Type B pancreatic cell (in vitro differentiated cells): ENCODE measurements at regions not wholly inside any gene's neighbourhood (a gene's known extent, or its start where the extent isn't known, plus 50 kb on each side); places are given as distances from the start of the nearest gene placed in this dataset.

Experiments
- DNase-seq: peaks from one replicate; pipeline ENCODE4 v3.0.0; 2021; ENCODE audit warnings: mixed read lengths; ENCODE audit not compliant: unreplicated experiment; ENCODE audit errors: extremely low spot score
- H3K27ac Mint-ChIP-seq: 2 replicates; pipeline ENCODE4 v1.8.0; 2021; ENCODE audit warnings: mild to moderate bottlenecking, mixed read lengths
- H3K27me3 Mint-ChIP-seq: 2 replicates; pipeline ENCODE4 v1.8.0; 2021; ENCODE audit warnings: mixed read lengths
- H3K36me3 Mint-ChIP-seq: 2 replicates; pipeline ENCODE4 v1.8.0; 2021; ENCODE audit warnings: mixed read lengths
- H3K4me1 Mint-ChIP-seq: one replicate; pipeline ENCODE4 v1.8.0; 2021; ENCODE audit warnings: mixed read lengths; ENCODE audit not compliant: unreplicated experiment
- H3K4me3 Mint-ChIP-seq: 2 replicates; pipeline ENCODE4 v1.8.0; 2021; ENCODE audit warnings: mild to moderate bottlenecking, mixed read lengths
- H3K9me3 Mint-ChIP-seq: 2 replicates; pipeline ENCODE4 v1.8.0; 2021; ENCODE audit warnings: mixed read lengths
- CTCF ChIP-seq: fragments of 200-600 bp; sonication (generic); conservative IDR thresholded peaks from 2 replicates; pipeline ENCODE4 v1.5.0; 2021; ENCODE audit warnings: antibody characterized with exemption, mild to moderate bottlenecking

GRCh38 chr6:168138436-168138835 lies 59.4 kb upstream of the FRMD1 start:
- Mint-ChIP-seq H3K36me3 (no peaks in the 10 kb centered on the region), H3K4me1 (peaks cover 9% of the 10 kb centered on the region), H3K4me3 (no peak overlapping the region), H3K9me3 (peaks cover 5% of the 10 kb centered on the region), H3K27ac (peak overlapping the region; percentile 46), H3K27me3 (no peaks in the 10 kb centered on the region)
- DNase-seq: no peak
- TF ChIP-seq CTCF: no peak

GRCh38 chr6:168137024-168137423 lies 58.0 kb upstream of the FRMD1 start:
- no peak for TF ChIP-seq CTCF
- Mint-ChIP-seq H3K36me3 (no peaks in the 10 kb centered on the region), H3K4me3 (no peak overlapping the region), H3K27ac (no peak overlapping the region), H3K27me3 (peaks cover 6% of the 10 kb centered on the region), H3K9me3 (peaks cover 5% of the 10 kb centered on the region), H3K4me1 (peaks cover 13% of the 10 kb centered on the region)
- peak; percentile 36 for DNase-seq

GRCh38 chr6:168136622-168137021 lies 57.6 kb upstream of the FRMD1 start:
- DNase-seq: peak; percentile 18
- Mint-ChIP-seq H3K27me3 (peaks cover 10% of the 10 kb centered on the region), H3K4me3 (no peak overlapping the region), H3K27ac (no peak overlapping the region), H3K36me3 (no peaks in the 10 kb centered on the region), H3K9me3 (peaks cover 5% of the 10 kb centered on the region), H3K4me1 (peaks cover 17% of the 10 kb centered on the region)
- TF ChIP-seq CTCF: no peak

GRCh38 chr6:168136001-168136400 lies 57.0 kb upstream of the FRMD1 start:
- peaks cover 5% of the 10 kb centered on the region for H3K9me3 Mint-ChIP-seq
- peaks cover 21% of the 10 kb centered on the region for H3K4me1 Mint-ChIP-seq

GRCh38 chr6:168134560-168135201 lies 55.7 kb upstream of the FRMD1 start:
- peaks cover 19% of the 10 kb centered on the region for H3K27me3 Mint-ChIP-seq
- H3K27ac Mint-ChIP-seq: no peak overlapping the region
- peaks cover 21% of the 10 kb centered on the region for H3K4me1 Mint-ChIP-seq
- H3K9me3 Mint-ChIP-seq: peaks cover 5% of the 10 kb centered on the region
- H3K4me3 Mint-ChIP-seq: no peak overlapping the region
- no peak for TF ChIP-seq CTCF
- DNase-seq: no peak
- H3K36me3 Mint-ChIP-seq: no peaks in the 10 kb centered on the region

More at GRCh38 chr6:168136001-168136400, 57.0 kb upstream of the FRMD1 start:
- no peak overlapping the region for H3K27ac Mint-ChIP-seq
- H3K27me3 Mint-ChIP-seq: peaks cover 16% of the 10 kb centered on the region
- DNase-seq: peak; percentile 20
- no peaks in the 10 kb centered on the region for H3K36me3 Mint-ChIP-seq
- no peak for TF ChIP-seq CTCF
- H3K4me3 Mint-ChIP-seq: no peak overlapping the region
